Cardiac fibroblast (primary cell): ENCODE measurements at regions not wholly inside any gene's neighbourhood (a gene's known extent, or its start where the extent isn't known, plus 50 kb on each side); places are given as distances from the start of the nearest gene placed in this dataset.

Source experiments
- DNase-seq, 2 donors: peaks; one replicate each; pipeline versions ENCODE4 v3.0.0 to v3.0.0-alpha.2; 2010; ENCODE audit warnings: low read depth in 2 of 2
- H3K4me3 ChIP-seq, 2 donors: replicated peaks in 1 of 2; 1 replicate in 1 of 2; 2 replicates in 1 of 2; pipeline ENCODE4 v1.5.1; 2011; ENCODE audit warnings: low read depth in 2 of 2, low read length in 2 of 2, mild to moderate bottlenecking in 2 of 2, moderate library complexity in 1 of 2
- CTCF ChIP-seq: IDR thresholded peaks from one replicate; pipeline ENCODE4 v1.5.1; 2011; ENCODE audit warnings: low read depth, mild to moderate bottlenecking, low read length, inconsistent platforms

- TF ChIP-seq CTCF: no peak
- H3K4me3 ChIP-seq: no peak overlapping the region
- no peak for DNase-seq
Measured at GRCh38 chr6:23006656-23007055, 437.3 kb downstream of the HDGFL1 start.

GRCh38 chr6:23011615-23012014, 442.2 kb downstream of the HDGFL1 start:
- H3K4me3 ChIP-seq: no peak overlapping the region
- no peak for DNase-seq
- TF ChIP-seq CTCF: no peak

GRCh38 chr6:23013776-23014175, 444.4 kb downstream of the HDGFL1 start:
- peak in 1 of 2 donors; percentile 20 for DNase-seq
- TF ChIP-seq CTCF: no peak

GRCh38 chr6:23016696-23017095, 447.3 kb downstream of the HDGFL1 start:
- DNase-seq: peak in 1 of 2 donors; percentile 30
- TF ChIP-seq CTCF: no peak
- H3K4me3 ChIP-seq: no peak overlapping the region

More at GRCh38 chr6:23013776-23014175, 444.4 kb downstream of the HDGFL1 start:
- H3K4me3 ChIP-seq: no peak overlapping the region

GRCh38 chr6:23021487-23021886, 452.1 kb downstream of the HDGFL1 start:
- no peak for DNase-seq
- TF ChIP-seq CTCF: no peak
- H3K4me3 ChIP-seq: no peak overlapping the region

- H3K4me3 ChIP-seq: no peak overlapping the region
- TF ChIP-seq CTCF: no peak
- no peak for DNase-seq
Measured at GRCh38 chr6:23027281-23027680, 457.9 kb downstream of the HDGFL1 start.

- no peak overlapping the region for H3K4me3 ChIP-seq
- no peak for TF ChIP-seq CTCF
- peak; percentile 10 for DNase-seq
Measured at GRCh38 chr6:23031986-23032385, 462.6 kb downstream of the HDGFL1 start.
